Muscle layer of duodenum (tissue), 2 donors: ENCODE measurements at regions not wholly inside any gene's neighbourhood (a gene's known extent, or its start where the extent isn't known, plus 50 kb on each side); places are given as distances from the start of the nearest gene placed in this dataset.
"Not testable (repeated sequence)": the region's sequence is repeated elsewhere in the genome, so short reads cannot be mapped to it uniquely, and the experiment has no call there.

Source experiments
- H3K27ac ChIP-seq: one replicate; pipeline ENCODE4 v1.7.0; 2013; ENCODE audit warnings: mild to moderate bottlenecking, low read length
- H3K27me3 ChIP-seq: one replicate; pipeline ENCODE4 v1.7.0; 2013; ENCODE audit warnings: low read depth, mild to moderate bottlenecking, control low read depth, low read length
- H3K36me3 ChIP-seq, 2 donors: one replicate each; pipeline ENCODE4 v1.7.0; 2013; ENCODE audit warnings: low read length in 2 of 2, control low read depth in 1 of 2, mild to moderate bottlenecking in 1 of 2; ENCODE audit not compliant: insufficient read depth in 2 of 2, control insufficient read depth in 1 of 2
- H3K4me1 ChIP-seq, 2 donors: one replicate each; pipeline ENCODE4 v1.7.0; 2013; ENCODE audit warnings: low read length in 2 of 2, mild to moderate bottlenecking in 2 of 2, control low read depth in 1 of 2, moderate library complexity in 1 of 2; ENCODE audit not compliant: insufficient read depth in 2 of 2, control insufficient read depth in 1 of 2
- H3K4me3 ChIP-seq, 2 donors: one replicate each; pipeline ENCODE4 v1.7.0; 2013; ENCODE audit warnings: low read length in 2 of 2, low read depth in 1 of 2, mild to moderate bottlenecking in 1 of 2
- H3K9me3 ChIP-seq, 2 donors: one replicate each; pipeline ENCODE4 v1.7.0; 2013; ENCODE audit warnings: low read length in 2 of 2, control low read depth in 1 of 2, mild to moderate bottlenecking in 1 of 2; ENCODE audit not compliant: control insufficient read depth in 1 of 2
- donor health status: healthy.

- Histone ChIP-seq H3K27ac (no peak overlapping the region), H3K4me3 (no peak overlapping the region), H3K27me3 (no peaks in the 10 kb centered on the region), H3K4me1 (no peaks in the 10 kb centered on the region), H3K9me3 (peaks cover 0 to 4% of the 10 kb centered on the region in 2 donors), H3K36me3 (no peaks in the 10 kb centered on the region)
Observed at GRCh38 chr17:5893741-5894140, 176.4 kb upstream of the WSCD1 start.

- Histone ChIP-seq H3K9me3 (no peaks in the 10 kb centered on the region), H3K27ac (no peak overlapping the region), H3K36me3 (no peaks in the 10 kb centered on the region), H3K27me3 (no peaks in the 10 kb centered on the region), H3K4me1 (no peaks in the 10 kb centered on the region), H3K4me3 (no peak overlapping the region)
Observed at GRCh38 chr17:5895276-5895675, 174.9 kb upstream of the WSCD1 start.

- Histone ChIP-seq H3K27ac (no peak overlapping the region), H3K9me3 (no peaks in the 10 kb centered on the region), H3K27me3 (no peaks in the 10 kb centered on the region), H3K36me3 (no peaks in the 10 kb centered on the region), H3K4me1 (no peaks in the 10 kb centered on the region), H3K4me3 (no peak overlapping the region)
Observed at GRCh38 chr17:5896215-5896614, 174.0 kb upstream of the WSCD1 start.

- Histone ChIP-seq H3K4me3 (no peak overlapping the region), H3K27me3 (no peaks in the 10 kb centered on the region), H3K36me3 (no peaks in the 10 kb centered on the region), H3K4me1 (no peaks in the 10 kb centered on the region), H3K27ac (no peak overlapping the region), H3K9me3 (no peaks in the 10 kb centered on the region)
Observed at GRCh38 chr17:5897275-5897911, 172.8 kb upstream of the WSCD1 start.

GRCh38 chr17:5897981-5898380 is 172.2 kb upstream of the WSCD1 start:
- H3K4me1 ChIP-seq, H3K4me3 ChIP-seq, H3K36me3 ChIP-seq, H3K27ac ChIP-seq, H3K27me3 ChIP-seq, H3K9me3 ChIP-seq: not testable (repeated sequence)

- H3K27me3 ChIP-seq, result no peaks in the 10 kb centered on the region
- H3K9me3 ChIP-seq, result peaks cover 0 to 7% of the 10 kb centered on the region in 2 donors
- no peaks in the 10 kb centered on the region for H3K36me3 ChIP-seq
- H3K4me1 ChIP-seq, result no peaks in the 10 kb centered on the region
- H3K27ac ChIP-seq, result no peak overlapping the region
- no peak overlapping the region for H3K4me3 ChIP-seq
Observed at GRCh38 chr17:5898406-5898805, 171.8 kb upstream of the WSCD1 start.

- Histone ChIP-seq H3K27ac (no peak overlapping the region), H3K4me1 (no peaks in the 10 kb centered on the region), H3K36me3 (no peaks in the 10 kb centered on the region), H3K9me3 (peaks cover 0 to 7% of the 10 kb centered on the region in 2 donors), H3K4me3 (no peak overlapping the region), H3K27me3 (no peaks in the 10 kb centered on the region)
Observed at GRCh38 chr17:5899496-5900195, 170.5 kb upstream of the WSCD1 start.

- no peaks in the 10 kb centered on the region for H3K36me3 ChIP-seq
- H3K4me1 ChIP-seq, result no peaks in the 10 kb centered on the region
- peaks cover 0 to 7% of the 10 kb centered on the region in 2 donors for H3K9me3 ChIP-seq
- no peaks in the 10 kb centered on the region for H3K27me3 ChIP-seq
- no peak overlapping the region for H3K27ac ChIP-seq
- no peak overlapping the region for H3K4me3 ChIP-seq
Observed at GRCh38 chr17:5901731-5902130, 168.4 kb upstream of the WSCD1 start.

- Histone ChIP-seq H3K27ac (no peak overlapping the region), H3K36me3 (no peaks in the 10 kb centered on the region), H3K9me3 (peaks cover 0 to 7% of the 10 kb centered on the region in 2 donors), H3K4me1 (no peaks in the 10 kb centered on the region), H3K4me3 (no peak overlapping the region), H3K27me3 (no peaks in the 10 kb centered on the region)
Observed at GRCh38 chr17:5902181-5903140, 167.7 kb upstream of the WSCD1 start.

GRCh38 chr17:5911919-5912318 is 158.3 kb upstream of the WSCD1 start:
- Histone ChIP-seq H3K36me3 (no peaks in the 10 kb centered on the region), H3K4me3 (no peak overlapping the region), H3K27ac (no peak overlapping the region), H3K27me3 (no peaks in the 10 kb centered on the region), H3K4me1 (no peaks in the 10 kb centered on the region), H3K9me3 (peaks cover 0 to 8% of the 10 kb centered on the region in 2 donors)

GRCh38 chr17:5913032-5913531 is 157.1 kb upstream of the WSCD1 start:
- H3K27me3 ChIP-seq, result no peaks in the 10 kb centered on the region
- peaks cover 0 to 8% of the 10 kb centered on the region in 2 donors for H3K9me3 ChIP-seq
- H3K4me3 ChIP-seq, result no peak overlapping the region
- H3K27ac ChIP-seq, result no peak overlapping the region
- H3K4me1 ChIP-seq, result no peaks in the 10 kb centered on the region
- no peaks in the 10 kb centered on the region for H3K36me3 ChIP-seq
